ENCODE measurements at regions not wholly inside any gene's neighbourhood (a gene's known extent, or its start where the extent isn't known, plus 50 kb on each side); places are given as distances from the start of the nearest gene placed in this dataset.
"Not testable (repeated sequence)": the region's sequence is repeated elsewhere in the genome, so short reads cannot be mapped to it uniquely, and the experiment has no call there.

DNA sequence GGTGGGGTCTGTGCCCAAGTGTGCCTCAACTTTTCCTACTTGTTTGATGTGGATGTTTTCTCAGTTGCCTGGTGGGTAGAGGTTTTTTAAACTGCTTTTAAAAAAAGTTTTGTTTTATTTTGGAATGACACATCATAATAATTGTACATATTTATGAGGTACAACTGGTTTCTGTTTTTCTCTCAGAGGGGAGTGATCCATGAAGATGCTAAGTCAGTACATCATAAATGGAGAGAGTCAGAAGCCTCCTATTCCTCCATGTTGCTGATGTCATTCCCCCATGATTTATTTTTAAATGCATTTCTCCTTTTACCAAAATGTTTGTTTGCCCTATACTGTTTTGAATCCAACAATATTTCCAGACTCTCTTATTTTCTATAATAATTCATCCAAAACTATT lies 77.3 kb upstream of the CLVS2 start:
- intact Hi-C loops (cut with DNase I): no loop called here
- TF ChIP-seq POLR2AphosphoS5 (IDR thresholded peaks at IDR 0.05; ENCODE audit: insufficient read depth in 1 of 2, low read depth in 1 of 2) (no peak), POLR2A (IDR thresholded peaks at IDR 0.05) (no peak), CTCF (IDR thresholded peaks at IDR 0.05) (no peak)
- H3K36me3 ChIP-seq: no peaks in the 10 kb centered on the region
- no peak for DNase-seq (ENCODE audit: extremely low spot score in 2 of 2)
- no peaks in the 10 kb centered on the region for H3K9me3 ChIP-seq
- H3K4me3 ChIP-seq: no peak overlapping the region
- no peak overlapping the region for H3K27ac ChIP-seq
- no peaks in the 10 kb centered on the region for H3K4me1 ChIP-seq
- H3K27me3 ChIP-seq: no peaks in the 10 kb centered on the region

DNA sequence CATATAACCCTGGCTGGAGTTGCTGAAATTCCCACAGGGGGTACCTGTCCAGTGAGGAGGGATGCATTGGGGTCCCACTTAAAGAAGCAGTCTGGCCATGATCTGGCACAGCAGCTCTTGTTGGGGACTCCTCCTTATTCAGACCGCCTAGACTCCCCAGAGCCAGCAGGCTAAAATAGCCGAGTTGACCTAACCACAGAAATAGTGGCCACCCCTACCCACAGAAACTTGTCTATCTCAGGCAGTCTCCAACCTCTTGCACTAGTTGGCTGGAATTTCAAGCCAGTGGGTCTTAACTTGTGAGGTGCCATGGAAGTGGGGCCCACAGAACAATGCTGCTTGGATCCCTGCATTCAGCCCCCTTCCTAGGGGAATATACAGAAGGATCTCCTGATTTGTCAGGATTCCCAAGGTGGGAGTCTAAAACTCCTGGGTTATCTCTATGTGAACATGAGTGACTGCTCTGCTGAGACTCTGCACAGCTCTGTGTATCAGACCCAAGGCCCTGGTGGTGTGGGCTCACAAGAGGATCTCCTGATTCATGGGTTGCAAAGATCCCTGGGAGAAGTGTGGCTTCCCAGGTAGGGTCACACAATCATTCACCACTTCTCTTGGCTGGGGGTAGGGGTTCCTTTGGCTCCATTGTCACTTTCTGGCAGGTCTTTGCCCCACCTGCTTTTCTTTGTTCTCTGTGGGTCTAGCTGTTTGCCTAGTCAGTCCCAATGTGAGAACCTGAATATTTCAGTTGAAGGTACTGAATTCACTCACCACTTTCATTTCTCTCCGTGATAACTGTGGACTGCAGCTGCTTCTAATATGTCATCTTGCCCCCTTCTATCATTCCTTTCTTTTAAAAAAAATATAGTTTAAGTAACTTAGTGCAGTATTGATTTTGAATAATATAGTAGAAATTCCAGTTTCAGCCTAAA lies 65.5 kb upstream of the CLVS2 start:
- intact Hi-C loops (cut with DNase I): no loop called here
- no peaks in the 10 kb centered on the region for H3K4me1 ChIP-seq
- H3K36me3 ChIP-seq: no peaks in the 10 kb centered on the region
- no peak for DNase-seq (ENCODE audit: extremely low spot score in 2 of 2)
- no peak overlapping the region for H3K4me3 ChIP-seq
- no peaks in the 10 kb centered on the region for H3K27me3 ChIP-seq
- no peaks in the 10 kb centered on the region for H3K9me3 ChIP-seq
- TF ChIP-seq CTCF (IDR thresholded peaks at IDR 0.05): no peak
- TF ChIP-seq POLR2AphosphoS5 (IDR thresholded peaks at IDR 0.05; ENCODE audit: insufficient read depth in 1 of 2, low read depth in 1 of 2): no peak
- TF ChIP-seq POLR2A (IDR thresholded peaks at IDR 0.05): no peak
- H3K27ac ChIP-seq: no peak overlapping the region

- H3K27me3 ChIP-seq: no peaks in the 10 kb centered on the region
- H3K4me3 ChIP-seq: no peak overlapping the region
- no peaks in the 10 kb centered on the region for H3K36me3 ChIP-seq
- H3K27ac ChIP-seq: no peak overlapping the region
- TF ChIP-seq POLR2AphosphoS5 (IDR thresholded peaks at IDR 0.05; ENCODE audit: insufficient read depth in 1 of 2, low read depth in 1 of 2) (no peak), CTCF (IDR thresholded peaks at IDR 0.05) (no peak), POLR2A (IDR thresholded peaks at IDR 0.05) (no peak)
- intact Hi-C loops (cut with DNase I): no loop called here
- no peak for DNase-seq (ENCODE audit: extremely low spot score in 2 of 2)
- no peaks in the 10 kb centered on the region for H3K4me1 ChIP-seq
- no peaks in the 10 kb centered on the region for H3K9me3 ChIP-seq
Measured at GRCh38 chr6:122931916-122932315, 64.1 kb upstream of the CLVS2 start.

DNA sequence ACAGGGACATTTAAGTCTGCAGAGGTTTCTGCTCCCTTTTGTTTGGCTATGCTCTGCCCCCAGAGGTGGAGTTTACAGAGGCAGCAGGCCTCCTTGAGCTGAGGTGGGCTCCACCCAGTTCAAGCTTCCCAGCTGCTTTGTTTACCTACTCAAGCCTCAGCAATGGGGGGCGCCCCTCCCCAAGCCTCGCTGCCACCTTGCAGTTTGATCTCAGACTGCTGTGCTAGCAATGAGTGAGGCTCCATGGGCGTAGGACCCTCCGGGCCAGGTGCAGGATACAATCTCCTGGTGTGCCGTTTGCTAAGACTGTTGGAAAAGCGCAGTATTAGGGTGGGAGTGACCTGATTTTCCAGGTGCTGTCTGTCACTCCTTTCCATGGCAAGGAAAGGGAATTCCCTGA lies 51.1 kb upstream of the CLVS2 start:
- intact Hi-C loops (cut with DNase I); H3K4me3 ChIP-seq; H3K27ac ChIP-seq; H3K4me1 ChIP-seq; DNase-seq (ENCODE audit: extremely low spot score in 2 of 2); H3K27me3 ChIP-seq; H3K36me3 ChIP-seq; H3K9me3 ChIP-seq: not testable (repeated sequence)
